ENCODE measurements at regions not wholly inside any gene's neighbourhood (a gene's known extent, or its start where the extent isn't known, plus 50 kb on each side); places are given as distances from the start of the nearest gene placed in this dataset.
A peak's percentile ranks its signal among the peaks of the same experiment; 100 is the strongest.

DNA sequence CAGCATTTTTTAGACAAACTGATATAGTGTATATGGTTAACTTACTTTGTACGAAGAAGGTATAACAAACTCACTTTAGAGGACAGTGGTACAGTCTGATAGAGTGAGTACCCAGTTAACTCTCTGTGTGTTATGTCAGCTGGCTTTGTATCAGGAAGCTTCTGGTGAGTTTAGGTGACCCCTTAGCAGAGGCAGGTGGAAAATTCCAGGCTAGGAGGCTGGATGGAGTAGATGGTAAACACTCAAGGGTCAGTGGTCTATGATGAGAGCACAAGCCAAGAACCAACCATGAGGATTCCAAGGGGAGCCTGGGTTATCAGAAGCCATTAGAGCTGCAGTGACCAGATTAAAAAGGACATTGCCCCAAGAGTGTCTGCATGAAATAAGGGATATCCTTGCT, 227.3 kb upstream of the CENPE start (continued):
- TF ChIP-seq KLF9 (CRISPR knock-in tag; IDR thresholded peaks at IDR 0.05; ENCODE audit: low read depth) (no peak), ZIK1 (CRISPR knock-in tag; IDR thresholded peaks at IDR 0.05; ENCODE audit: borderline replicate concordance, low read depth) (no peak)

DNA sequence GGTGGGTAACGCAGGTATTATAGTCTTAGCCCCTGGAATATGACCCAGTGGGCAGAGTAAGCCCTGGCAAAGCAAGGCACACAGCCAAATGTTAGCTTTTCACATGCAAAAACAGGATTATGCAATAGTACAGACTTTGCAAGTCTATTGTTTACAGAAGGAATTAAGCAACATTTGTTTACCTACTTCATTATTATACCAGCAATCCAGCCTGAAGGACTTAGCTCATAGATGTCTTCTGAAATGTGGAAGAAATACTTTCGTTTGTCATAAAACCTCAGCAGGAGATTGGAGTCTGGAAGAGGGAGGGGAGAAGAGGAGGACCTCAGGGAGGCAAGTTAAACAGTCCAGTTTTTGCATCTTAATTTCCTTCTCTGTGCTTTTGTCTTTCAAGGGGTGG, 226.7 kb upstream of the CENPE start:
- 17% methylated on average over 2 of the region's 2 CpGs for WGBS (ENCODE audit: low lambda C conversion rate)
- ATAC-seq = peak; percentile 92
- Histone ChIP-seq H3K27ac (ENCODE audit: extremely low read length, insufficient read depth, low read length) (no peak overlapping the region), H3K9ac (ENCODE audit: insufficient read depth, low read depth, low read length) (no peak overlapping the region), H3K79me2 (ENCODE audit: insufficient read depth, low read length) (no peaks in the 10 kb centered on the region), H3K36me3 (replicated peaks in 1 of 2; ENCODE audit: control insufficient read depth in 1 of 2, insufficient read depth in 2 of 2, low read length in 2 of 2) (no peaks in the 10 kb centered on the region), H3K27me3 (ENCODE audit: control insufficient read depth in 1 of 2, insufficient read depth in 2 of 2, low read length in 2 of 2) (no peaks in the 10 kb centered on the region), H3K9me3 (ENCODE audit: low read length) (no peaks in the 10 kb centered on the region), H2AFZ (ENCODE audit: low read length) (no peak overlapping the region), H3K4me3 (replicated peaks in 1 of 3; ENCODE audit: insufficient read depth in 1 of 3, low read depth in 2 of 3, low read length in 3 of 3) (no peak overlapping the region), H3K4me2 (ENCODE audit: low read depth, low read length) (peak overlapping the region; percentile 16; the same call in 1 of the 2 replicates), H4K20me1 (ENCODE audit: insufficient read depth, low read length) (no peaks in the 10 kb centered on the region), H3K4me1 (ENCODE audit: insufficient read depth, low read length) (peaks cover 14% of the 10 kb centered on the region)
- ChIA-PET CTCF (ENCODE audit: low intra/inter-chr PET ratio, low total read pairs) (no interaction called here), POLR2A (no interaction called here)
- intact Hi-C loops (cut with micrococcal nuclease; ENCODE audit: unreplicated experiment) = no loop called here
- no TSS peak for BruUV-seq (replicated peaks)
- peak; percentile 71 for DNase-seq (ENCODE audit: low spot score)
- FAIRE-seq = peak; percentile 54
- in situ Hi-C loops (cut with HindIII; ENCODE audit: extremely low pct_ligation_motif_present, low pct_unique_long_range_greater_than_20kb) = no loop called here
- TF ChIP-seq TBX3 (IDR thresholded peaks at IDR 0.05; ENCODE audit: borderline replicate concordance) = no peak; the same call in 1 of the 2 replicates
- TF ChIP-seq, protein P1, sequence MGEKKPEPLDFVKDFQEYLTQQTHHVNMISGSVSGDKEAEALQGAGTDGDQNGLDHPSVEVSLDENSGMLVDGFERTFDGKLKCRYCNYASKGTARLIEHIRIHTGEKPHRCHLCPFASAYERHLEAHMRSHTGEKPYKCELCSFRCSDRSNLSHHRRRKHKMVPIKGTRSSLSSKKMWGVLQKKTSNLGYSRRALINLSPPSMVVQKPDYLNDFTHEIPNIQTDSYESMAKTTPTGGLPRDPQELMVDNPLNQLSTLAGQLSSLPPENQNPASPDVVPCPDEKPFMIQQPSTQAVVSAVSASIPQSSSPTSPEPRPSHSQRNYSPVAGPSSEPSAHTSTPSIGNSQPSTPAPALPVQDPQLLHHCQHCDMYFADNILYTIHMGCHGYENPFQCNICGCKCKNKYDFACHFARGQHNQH (CRISPR knock-in tag; IDR thresholded peaks at IDR 0.05) = no peak
- no peak for TF ChIP-seq SP140L (CRISPR knock-in tag; IDR thresholded peaks at IDR 0.05; ENCODE audit: borderline replicate concordance)
- TF ChIP-seq MED13 (CRISPR knock-in tag; IDR thresholded peaks at IDR 0.05) = no peak
- no peak for TF ChIP-seq ZNF292 (CRISPR knock-in tag; IDR thresholded peaks at IDR 0.05; ENCODE audit: borderline replicate concordance, low read depth)
- no peak for TF ChIP-seq ATRX (CRISPR knock-in tag; IDR thresholded peaks at IDR 0.05; ENCODE audit: borderline replicate concordance)
- TF ChIP-seq GATA4 (IDR thresholded peaks at IDR 0.05; ENCODE audit: borderline replicate concordance, low read depth) = no peak
- TF ChIP-seq NR1H2 (CRISPR knock-in tag; IDR thresholded peaks at IDR 0.05; ENCODE audit: borderline replicate concordance, low read depth) = no peak
- no peak for TF ChIP-seq ZNF703 (CRISPR knock-in tag; IDR thresholded peaks at IDR 0.05; ENCODE audit: borderline replicate concordance)
- TF ChIP-seq, protein P2, sequence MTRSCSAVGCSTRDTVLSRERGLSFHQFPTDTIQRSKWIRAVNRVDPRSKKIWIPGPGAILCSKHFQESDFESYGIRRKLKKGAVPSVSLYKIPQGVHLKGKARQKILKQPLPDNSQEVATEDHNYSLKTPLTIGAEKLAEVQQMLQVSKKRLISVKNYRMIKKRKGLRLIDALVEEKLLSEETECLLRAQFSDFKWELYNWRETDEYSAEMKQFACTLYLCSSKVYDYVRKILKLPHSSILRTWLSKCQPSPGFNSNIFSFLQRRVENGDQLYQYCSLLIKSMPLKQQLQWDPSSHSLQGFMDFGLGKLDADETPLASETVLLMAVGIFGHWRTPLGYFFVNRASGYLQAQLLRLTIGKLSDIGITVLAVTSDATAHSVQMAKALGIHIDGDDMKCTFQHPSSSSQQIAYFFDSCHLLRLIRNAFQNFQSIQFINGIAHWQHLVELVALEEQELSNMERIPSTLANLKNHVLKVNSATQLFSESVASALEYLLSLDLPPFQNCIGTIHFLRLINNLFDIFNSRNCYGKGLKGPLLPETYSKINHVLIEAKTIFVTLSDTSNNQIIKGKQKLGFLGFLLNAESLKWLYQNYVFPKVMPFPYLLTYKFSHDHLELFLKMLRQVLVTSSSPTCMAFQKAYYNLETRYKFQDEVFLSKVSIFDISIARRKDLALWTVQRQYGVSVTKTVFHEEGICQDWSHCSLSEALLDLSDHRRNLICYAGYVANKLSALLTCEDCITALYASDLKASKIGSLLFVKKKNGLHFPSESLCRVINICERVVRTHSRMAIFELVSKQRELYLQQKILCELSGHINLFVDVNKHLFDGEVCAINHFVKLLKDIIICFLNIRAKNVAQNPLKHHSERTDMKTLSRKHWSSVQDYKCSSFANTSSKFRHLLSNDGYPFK (CRISPR knock-in tag; IDR thresholded peaks at IDR 0.05; ENCODE audit: borderline replicate concordance) = no peak
- TF ChIP-seq, protein P3, sequence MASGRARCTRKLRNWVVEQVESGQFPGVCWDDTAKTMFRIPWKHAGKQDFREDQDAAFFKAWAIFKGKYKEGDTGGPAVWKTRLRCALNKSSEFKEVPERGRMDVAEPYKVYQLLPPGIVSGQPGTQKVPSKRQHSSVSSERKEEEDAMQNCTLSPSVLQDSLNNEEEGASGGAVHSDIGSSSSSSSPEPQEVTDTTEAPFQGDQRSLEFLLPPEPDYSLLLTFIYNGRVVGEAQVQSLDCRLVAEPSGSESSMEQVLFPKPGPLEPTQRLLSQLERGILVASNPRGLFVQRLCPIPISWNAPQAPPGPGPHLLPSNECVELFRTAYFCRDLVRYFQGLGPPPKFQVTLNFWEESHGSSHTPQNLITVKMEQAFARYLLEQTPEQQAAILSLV (CRISPR knock-in tag; IDR thresholded peaks at IDR 0.05; ENCODE audit: borderline replicate concordance) = no peak
- TF ChIP-seq PPARG (CRISPR knock-in tag; conservative IDR thresholded peaks at IDR 0.05) = peak; percentile 43; the same call in 1 of the 2 replicates
- TF ChIP-seq MAF1 (CRISPR knock-in tag; IDR thresholded peaks at IDR 0.05; ENCODE audit: borderline replicate concordance) = no peak
- TF ChIP-seq, protein P4, sequence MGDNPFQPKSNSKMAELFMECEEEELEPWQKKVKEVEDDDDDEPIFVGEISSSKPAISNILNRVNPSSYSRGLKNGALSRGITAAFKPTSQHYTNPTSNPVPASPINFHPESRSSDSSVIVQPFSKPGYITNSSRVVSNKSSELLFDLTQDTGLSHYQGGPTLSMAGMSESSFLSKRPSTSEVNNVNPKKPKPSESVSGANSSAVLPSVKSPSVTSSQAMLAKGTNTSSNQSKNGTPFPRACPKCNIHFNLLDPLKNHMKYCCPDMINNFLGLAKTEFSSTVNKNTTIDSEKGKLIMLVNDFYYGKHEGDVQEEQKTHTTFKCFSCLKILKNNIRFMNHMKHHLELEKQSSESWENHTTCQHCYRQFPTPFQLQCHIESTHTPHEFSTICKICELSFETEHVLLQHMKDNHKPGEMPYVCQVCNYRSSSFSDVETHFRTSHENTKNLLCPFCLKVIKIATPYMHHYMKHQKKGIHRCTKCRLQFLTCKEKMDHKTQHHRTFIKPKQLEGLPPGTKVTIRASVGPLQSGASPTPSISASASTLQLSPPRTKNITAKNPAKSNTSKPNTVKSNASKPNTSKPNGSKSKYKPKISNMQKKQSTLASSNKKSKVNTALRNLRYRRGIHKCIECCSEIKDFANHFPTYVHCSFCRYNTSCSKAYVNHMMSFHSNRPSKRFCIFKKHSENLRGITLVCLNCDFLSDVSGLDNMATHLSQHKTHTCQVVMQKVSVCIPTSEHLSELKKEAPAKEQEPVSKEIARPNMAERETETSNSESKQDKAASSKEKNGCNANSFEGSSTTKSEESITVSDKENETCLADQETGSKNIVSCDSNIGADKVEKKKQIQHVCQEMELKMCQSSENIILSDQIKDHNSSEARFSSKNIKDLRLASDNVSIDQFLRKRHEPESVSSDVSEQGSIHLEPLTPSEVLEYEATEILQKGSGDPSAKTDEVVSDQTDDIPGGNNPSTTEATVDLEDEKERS (CRISPR knock-in tag; IDR thresholded peaks at IDR 0.05) = no peak

Measured in HepG2 (cell line).